ENCODE measurements at regions not wholly inside any gene's neighbourhood (a gene's known extent, or its start where the extent isn't known, plus 50 kb on each side); places are given as distances from the start of the nearest gene placed in this dataset.

DNA sequence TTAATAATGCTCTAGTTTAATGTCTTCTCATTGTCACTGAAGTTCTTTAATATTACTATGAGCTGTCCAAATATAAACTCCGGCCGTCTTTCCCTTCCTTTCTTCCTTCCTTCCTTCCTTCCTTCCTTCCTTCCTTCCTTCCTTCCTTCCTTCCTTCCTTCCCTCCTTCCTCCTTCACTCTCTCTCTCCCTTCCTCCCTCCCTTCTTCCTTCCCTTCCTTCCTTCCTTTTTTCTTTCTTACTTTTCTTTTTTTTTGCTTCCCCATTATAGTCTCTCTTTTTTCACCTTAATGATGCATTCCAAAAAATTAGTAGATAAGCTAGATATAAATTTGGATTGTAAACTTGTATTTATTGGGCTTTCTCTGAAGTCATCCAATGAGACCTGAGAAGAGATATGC is 431.0 kb upstream of the ADGRL4 start:
- TF ChIP-seq, protein P1, sequence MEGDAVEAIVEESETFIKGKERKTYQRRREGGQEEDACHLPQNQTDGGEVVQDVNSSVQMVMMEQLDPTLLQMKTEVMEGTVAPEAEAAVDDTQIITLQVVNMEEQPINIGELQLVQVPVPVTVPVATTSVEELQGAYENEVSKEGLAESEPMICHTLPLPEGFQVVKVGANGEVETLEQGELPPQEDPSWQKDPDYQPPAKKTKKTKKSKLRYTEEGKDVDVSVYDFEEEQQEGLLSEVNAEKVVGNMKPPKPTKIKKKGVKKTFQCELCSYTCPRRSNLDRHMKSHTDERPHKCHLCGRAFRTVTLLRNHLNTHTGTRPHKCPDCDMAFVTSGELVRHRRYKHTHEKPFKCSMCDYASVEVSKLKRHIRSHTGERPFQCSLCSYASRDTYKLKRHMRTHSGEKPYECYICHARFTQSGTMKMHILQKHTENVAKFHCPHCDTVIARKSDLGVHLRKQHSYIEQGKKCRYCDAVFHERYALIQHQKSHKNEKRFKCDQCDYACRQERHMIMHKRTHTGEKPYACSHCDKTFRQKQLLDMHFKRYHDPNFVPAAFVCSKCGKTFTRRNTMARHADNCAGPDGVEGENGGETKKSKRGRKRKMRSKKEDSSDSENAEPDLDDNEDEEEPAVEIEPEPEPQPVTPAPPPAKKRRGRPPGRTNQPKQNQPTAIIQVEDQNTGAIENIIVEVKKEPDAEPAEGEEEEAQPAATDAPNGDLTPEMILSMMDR (IDR thresholded peaks at IDR 0.05), result no peak
- TF ChIP-seq POLR2A (IDR thresholded peaks at IDR 0.05), result no peak
